ENCODE measurements at regions not wholly inside any gene's neighbourhood (a gene's known extent, or its start where the extent isn't known, plus 50 kb on each side); places are given as distances from the start of the nearest gene placed in this dataset.

GRCh38 chr13:56351041-56351440 is 789.7 kb upstream of the PRR20A start:
- no peaks in the 10 kb centered on the region for H3K36me3 ChIP-seq (ENCODE audit: control insufficient read depth in 2 of 2, insufficient read depth in 1 of 2, low read length in 2 of 2)
- H3K4me1 ChIP-seq (ENCODE audit: control insufficient read depth, insufficient read depth, low read length), result no peaks in the 10 kb centered on the region
- no peaks in the 10 kb centered on the region for H3K9me3 ChIP-seq (ENCODE audit: control insufficient read depth, insufficient read depth, low read depth, low read length)
- TF ChIP-seq, protein P1, sequence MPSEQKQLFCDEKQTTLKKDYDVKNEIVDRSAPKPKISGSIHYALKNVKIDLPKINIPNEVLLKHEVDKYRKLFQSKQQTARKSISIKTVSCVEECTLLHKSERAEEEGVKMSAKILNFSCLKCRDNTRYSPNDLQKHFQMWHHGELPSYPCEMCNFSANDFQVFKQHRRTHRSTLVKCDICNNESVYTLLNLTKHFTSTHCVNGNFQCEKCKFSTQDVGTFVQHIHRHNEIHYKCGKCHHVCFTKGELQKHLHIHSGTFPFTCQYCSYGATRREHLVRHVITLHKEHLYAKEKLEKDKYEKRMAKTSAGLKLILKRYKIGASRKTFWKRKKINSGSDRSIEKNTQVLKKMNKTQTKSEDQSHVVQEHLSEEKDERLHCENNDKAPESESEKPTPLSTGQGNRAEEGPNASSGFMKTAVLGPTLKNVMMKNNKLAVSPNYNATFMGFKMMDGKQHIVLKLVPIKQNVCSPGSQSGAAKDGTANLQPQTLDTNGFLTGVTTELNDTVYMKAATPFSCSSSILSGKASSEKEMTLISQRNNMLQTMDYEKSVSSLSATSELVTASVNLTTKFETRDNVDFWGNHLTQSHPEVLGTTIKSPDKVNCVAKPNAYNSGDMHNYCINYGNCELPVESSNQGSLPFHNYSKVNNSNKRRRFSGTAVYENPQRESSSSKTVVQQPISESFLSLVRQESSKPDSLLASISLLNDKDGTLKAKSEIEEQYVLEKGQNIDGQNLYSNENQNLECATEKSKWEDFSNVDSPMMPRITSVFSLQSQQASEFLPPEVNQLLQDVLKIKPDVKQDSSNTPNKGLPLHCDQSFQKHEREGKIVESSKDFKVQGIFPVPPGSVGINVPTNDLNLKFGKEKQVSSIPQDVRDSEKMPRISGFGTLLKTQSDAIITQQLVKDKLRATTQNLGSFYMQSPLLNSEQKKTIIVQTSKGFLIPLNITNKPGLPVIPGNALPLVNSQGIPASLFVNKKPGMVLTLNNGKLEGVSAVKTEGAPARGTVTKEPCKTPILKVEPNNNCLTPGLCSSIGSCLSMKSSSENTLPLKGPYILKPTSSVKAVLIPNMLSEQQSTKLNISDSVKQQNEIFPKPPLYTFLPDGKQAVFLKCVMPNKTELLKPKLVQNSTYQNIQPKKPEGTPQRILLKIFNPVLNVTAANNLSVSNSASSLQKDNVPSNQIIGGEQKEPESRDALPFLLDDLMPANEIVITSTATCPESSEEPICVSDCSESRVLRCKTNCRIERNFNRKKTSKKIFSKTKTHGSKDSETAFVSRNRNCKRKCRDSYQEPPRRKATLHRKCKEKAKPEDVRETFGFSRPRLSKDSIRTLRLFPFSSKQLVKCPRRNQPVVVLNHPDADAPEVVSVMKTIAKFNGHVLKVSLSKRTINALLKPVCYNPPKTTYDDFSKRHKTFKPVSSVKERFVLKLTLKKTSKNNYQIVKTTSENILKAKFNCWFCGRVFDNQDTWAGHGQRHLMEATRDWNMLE (tag by site-specific recombination; conservative IDR thresholded peaks at IDR 0.05; ENCODE audit: low read depth), result no peak
- TF ChIP-seq MEIS1 (CRISPR knock-in tag; IDR thresholded peaks at IDR 0.05; ENCODE audit: borderline replicate concordance) (no peak), ZNF341 (tag by site-specific recombination; IDR thresholded peaks at IDR 0.05; ENCODE audit: low read depth) (no peak), FEZF1 (tag by site-specific recombination; IDR thresholded peaks at IDR 0.05) (no peak), ZNF585B (tag by site-specific recombination; IDR thresholded peaks at IDR 0.05) (no peak), ZBTB20 (tag by site-specific recombination; IDR thresholded peaks at IDR 0.05) (no peak), KLF7 (tag by site-specific recombination; IDR thresholded peaks at IDR 0.05; ENCODE audit: borderline replicate concordance) (no peak), ZNF335 (tag by site-specific recombination; conservative IDR thresholded peaks at IDR 0.05) (no peak), ZFP3 (tag by site-specific recombination; IDR thresholded peaks at IDR 0.05; ENCODE audit: low read depth) (no peak), ZFP41 (tag by site-specific recombination; IDR thresholded peaks at IDR 0.05; ENCODE audit: borderline replicate concordance) (no peak), ZBTB17 (tag by site-specific recombination; IDR thresholded peaks at IDR 0.05) (no peak), ZNF155 (tag by site-specific recombination; IDR thresholded peaks at IDR 0.05) (no peak), ZNF274 (IDR thresholded peaks at IDR 0.05; ENCODE audit: low read length) (no peak), ZNF274 (tag by site-specific recombination; IDR thresholded peaks at IDR 0.05; ENCODE audit: borderline replicate concordance) (no peak), ZNF221 (tag by site-specific recombination; IDR thresholded peaks at IDR 0.05; ENCODE audit: borderline replicate concordance) (no peak), ZNF426 (tag by site-specific recombination; IDR thresholded peaks at IDR 0.05) (no peak), ZNF48 (tag by site-specific recombination; IDR thresholded peaks at IDR 0.05) (no peak)
- TF ChIP-seq, protein P2, sequence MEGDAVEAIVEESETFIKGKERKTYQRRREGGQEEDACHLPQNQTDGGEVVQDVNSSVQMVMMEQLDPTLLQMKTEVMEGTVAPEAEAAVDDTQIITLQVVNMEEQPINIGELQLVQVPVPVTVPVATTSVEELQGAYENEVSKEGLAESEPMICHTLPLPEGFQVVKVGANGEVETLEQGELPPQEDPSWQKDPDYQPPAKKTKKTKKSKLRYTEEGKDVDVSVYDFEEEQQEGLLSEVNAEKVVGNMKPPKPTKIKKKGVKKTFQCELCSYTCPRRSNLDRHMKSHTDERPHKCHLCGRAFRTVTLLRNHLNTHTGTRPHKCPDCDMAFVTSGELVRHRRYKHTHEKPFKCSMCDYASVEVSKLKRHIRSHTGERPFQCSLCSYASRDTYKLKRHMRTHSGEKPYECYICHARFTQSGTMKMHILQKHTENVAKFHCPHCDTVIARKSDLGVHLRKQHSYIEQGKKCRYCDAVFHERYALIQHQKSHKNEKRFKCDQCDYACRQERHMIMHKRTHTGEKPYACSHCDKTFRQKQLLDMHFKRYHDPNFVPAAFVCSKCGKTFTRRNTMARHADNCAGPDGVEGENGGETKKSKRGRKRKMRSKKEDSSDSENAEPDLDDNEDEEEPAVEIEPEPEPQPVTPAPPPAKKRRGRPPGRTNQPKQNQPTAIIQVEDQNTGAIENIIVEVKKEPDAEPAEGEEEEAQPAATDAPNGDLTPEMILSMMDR (tag by site-specific recombination; IDR thresholded peaks at IDR 0.05), result no peak
- TF ChIP-seq, protein P3, sequence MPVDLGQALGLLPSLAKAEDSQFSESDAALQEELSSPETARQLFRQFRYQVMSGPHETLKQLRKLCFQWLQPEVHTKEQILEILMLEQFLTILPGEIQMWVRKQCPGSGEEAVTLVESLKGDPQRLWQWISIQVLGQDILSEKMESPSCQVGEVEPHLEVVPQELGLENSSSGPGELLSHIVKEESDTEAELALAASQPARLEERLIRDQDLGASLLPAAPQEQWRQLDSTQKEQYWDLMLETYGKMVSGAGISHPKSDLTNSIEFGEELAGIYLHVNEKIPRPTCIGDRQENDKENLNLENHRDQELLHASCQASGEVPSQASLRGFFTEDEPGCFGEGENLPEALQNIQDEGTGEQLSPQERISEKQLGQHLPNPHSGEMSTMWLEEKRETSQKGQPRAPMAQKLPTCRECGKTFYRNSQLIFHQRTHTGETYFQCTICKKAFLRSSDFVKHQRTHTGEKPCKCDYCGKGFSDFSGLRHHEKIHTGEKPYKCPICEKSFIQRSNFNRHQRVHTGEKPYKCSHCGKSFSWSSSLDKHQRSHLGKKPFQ (tag by site-specific recombination; IDR thresholded peaks at IDR 0.05), result no peak
- ChIA-PET CTCF (no interaction called here), POLR2A (no interaction called here)
- H3K4me3 ChIP-seq (ENCODE audit: low read depth, low read length), result no peak overlapping the region
- no peak overlapping the region for H3K27ac ChIP-seq (ENCODE audit: extremely low read depth, low read depth, low read length)

- Histone ChIP-seq H3K27ac (ENCODE audit: extremely low read depth, low read depth, low read length) (no peak overlapping the region), H3K9me3 (ENCODE audit: control insufficient read depth, insufficient read depth, low read depth, low read length) (no peaks in the 10 kb centered on the region), H3K4me3 (ENCODE audit: low read depth, low read length) (no peak overlapping the region), H3K4me1 (ENCODE audit: control insufficient read depth, insufficient read depth, low read length) (no peaks in the 10 kb centered on the region), H3K36me3 (ENCODE audit: control insufficient read depth in 2 of 2, insufficient read depth in 1 of 2, low read length in 2 of 2) (no peaks in the 10 kb centered on the region)
- ChIA-PET CTCF (no interaction called here), POLR2A (no interaction called here)
- no peak for TF ChIP-seq ZNF747 (tag by site-specific recombination; IDR thresholded peaks at IDR 0.05)
- no peak for TF ChIP-seq ZNF221 (tag by site-specific recombination; IDR thresholded peaks at IDR 0.05; ENCODE audit: borderline replicate concordance)
- no peak for TF ChIP-seq ZNF548 (tag by site-specific recombination; IDR thresholded peaks at IDR 0.05)
- TF ChIP-seq AEBP2 (tag by site-specific recombination; IDR thresholded peaks at IDR 0.05; ENCODE audit: borderline replicate concordance), result no peak
- TF ChIP-seq ZNF214 (tag by site-specific recombination; IDR thresholded peaks at IDR 0.05; ENCODE audit: borderline replicate concordance), result no peak
Measured at GRCh38 chr13:56352361-56352760, 788.4 kb upstream of the PRR20A start.
